ENCODE measurements at regions not wholly inside any gene's neighbourhood (a gene's known extent, or its start where the extent isn't known, plus 50 kb on each side); places are given as distances from the start of the nearest gene placed in this dataset.

GRCh38 chr3:106485217-106485616 lies 616.4 kb upstream of the CBLB start:
- TF ChIP-seq CTCF (IDR thresholded peaks at IDR 0.05) (no peak), ZFX (IDR thresholded peaks at IDR 0.05; ENCODE audit: borderline replicate concordance) (no peak)

Measured in 22Rv1 (cell line).